ENCODE measurements at regions not wholly inside any gene's neighbourhood (a gene's known extent, or its start where the extent isn't known, plus 50 kb on each side); places are given as distances from the start of the nearest gene placed in this dataset.

DNA sequence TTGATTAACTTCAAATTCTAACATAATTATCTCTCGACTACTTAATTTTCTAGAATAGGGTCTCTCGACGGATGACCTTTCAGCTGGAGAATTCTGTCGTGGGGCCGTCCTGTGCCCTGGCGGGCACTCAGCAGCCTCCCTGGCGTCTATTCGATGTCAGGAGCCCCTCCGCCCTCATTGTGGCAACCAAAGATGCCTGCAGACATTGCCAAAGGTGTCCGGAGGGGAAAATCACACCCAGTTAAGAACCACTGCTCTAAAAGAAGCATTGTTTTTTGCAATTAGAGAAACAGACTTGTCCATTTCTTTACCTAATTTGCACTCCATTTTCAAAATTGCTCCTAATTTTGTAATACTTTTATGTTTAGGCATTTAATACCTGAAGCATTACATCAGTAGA lies 79.2 kb upstream of the ARHGEF7 start:
- no peak for FAIRE-seq
- DNase-seq (ENCODE audit: insufficient read length), result no peak
- TF ChIP-seq POLR2A (IDR thresholded peaks at IDR 0.05; ENCODE audit: low read depth, low read length), result no peak
- no peak for TF ChIP-seq POLR2AphosphoS5 (IDR thresholded peaks at IDR 0.05; ENCODE audit: low read depth, low read length)
- TF ChIP-seq TAF1 (IDR thresholded peaks at IDR 0.05; ENCODE audit: borderline replicate concordance, low read depth, low read length), result no peak

DNA sequence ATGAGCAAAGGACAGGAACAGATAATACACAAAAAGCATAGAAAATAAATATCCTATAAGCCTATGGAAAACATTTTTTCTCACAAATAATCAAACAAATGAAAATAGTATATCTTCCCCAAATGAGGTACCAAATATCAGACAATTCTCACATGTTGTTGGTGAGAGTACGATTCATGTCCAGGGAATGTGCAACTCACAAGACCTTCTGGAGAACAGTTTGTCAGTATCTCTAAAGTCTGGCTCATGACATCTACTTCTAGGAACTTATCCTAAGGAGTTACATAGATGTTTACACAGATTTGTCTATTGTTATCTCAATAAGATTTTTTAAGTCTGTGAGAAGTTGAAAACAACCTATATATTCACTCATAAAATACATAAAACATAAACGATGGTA lies 80.3 kb upstream of the ARHGEF7 start:
- no peak for TF ChIP-seq POLR2A (IDR thresholded peaks at IDR 0.05; ENCODE audit: low read depth, low read length)
- TF ChIP-seq POLR2AphosphoS5 (IDR thresholded peaks at IDR 0.05; ENCODE audit: low read depth, low read length), result no peak
- no peak for TF ChIP-seq TAF1 (IDR thresholded peaks at IDR 0.05; ENCODE audit: borderline replicate concordance, low read depth, low read length)
- DNase-seq (ENCODE audit: insufficient read length), result no peak
- no peak for FAIRE-seq

DNA sequence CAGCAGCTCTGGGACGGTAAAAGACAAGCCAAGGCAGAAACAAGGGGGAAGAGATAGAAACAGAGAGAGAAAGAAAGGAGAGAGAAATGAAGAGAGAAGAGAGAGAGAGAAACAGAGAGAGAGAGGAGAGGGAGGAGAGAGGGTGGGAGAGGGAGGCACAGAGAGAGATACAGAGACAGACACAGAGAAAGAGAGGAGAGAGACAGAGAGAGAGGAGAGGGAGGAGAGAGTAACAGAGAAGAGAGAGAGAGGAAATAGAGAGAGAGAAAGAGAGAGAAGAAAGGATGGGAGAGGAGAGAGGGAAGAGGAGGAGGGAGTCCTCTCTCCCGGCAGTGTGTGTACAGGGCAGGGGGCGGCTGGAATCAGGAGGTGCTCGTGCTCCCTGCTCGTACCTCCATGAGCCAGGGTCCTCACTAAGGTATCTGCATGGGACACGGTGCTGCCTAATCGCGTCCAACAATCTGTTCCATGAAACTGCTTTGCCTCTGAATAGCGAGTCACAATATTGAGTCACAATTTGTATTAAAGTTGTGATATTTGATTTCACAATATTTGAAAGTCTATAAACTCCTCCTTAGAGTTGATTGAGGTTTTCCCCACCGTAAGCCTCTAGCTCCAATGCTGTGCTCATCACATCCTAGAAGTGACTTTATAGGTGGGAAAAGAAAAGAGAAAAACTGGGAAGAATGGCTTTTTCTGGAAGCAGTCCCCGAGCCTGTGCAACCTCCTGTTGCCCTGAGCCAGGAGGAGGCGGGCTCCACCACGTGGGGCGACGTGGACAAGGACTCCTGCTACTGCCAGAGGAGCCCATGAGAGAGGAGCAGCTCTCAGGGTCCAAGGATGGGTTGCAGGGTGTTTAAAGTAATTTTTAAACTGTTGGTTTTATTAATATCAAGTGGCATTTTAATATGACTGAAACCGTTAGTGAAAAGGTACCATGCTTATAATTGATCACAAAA lies 81.7 kb upstream of the ARHGEF7 start:
- no peak for DNase-seq (ENCODE audit: insufficient read length)
- no peak for TF ChIP-seq TAF1 (IDR thresholded peaks at IDR 0.05; ENCODE audit: borderline replicate concordance, low read depth, low read length)
- TF ChIP-seq POLR2AphosphoS5 (IDR thresholded peaks at IDR 0.05; ENCODE audit: low read depth, low read length), result no peak
- no peak for TF ChIP-seq POLR2A (IDR thresholded peaks at IDR 0.05; ENCODE audit: low read depth, low read length)
- no peak for FAIRE-seq

DNA sequence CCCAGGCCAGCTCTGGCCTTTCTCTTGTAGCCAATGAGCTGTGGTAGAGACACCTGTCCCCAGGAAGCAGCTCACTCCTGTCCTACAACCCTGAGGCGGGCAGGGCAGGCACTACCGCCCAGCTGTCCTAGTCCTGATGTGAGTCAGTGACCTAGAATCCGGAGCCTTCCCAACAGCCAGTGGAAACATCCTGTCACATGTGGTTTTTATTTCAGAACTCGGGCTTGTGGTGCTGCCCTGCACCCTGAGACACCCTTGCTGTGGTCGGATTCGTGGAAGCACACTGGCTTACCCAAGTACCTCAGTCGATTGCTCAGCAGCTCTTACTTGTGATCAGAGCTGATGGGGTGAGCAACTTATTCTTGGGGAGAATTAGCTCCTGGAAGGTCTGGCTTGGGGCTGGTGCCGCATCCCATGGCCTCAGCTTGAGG lies 83.6 kb upstream of the ARHGEF7 start:
- TF ChIP-seq POLR2A (IDR thresholded peaks at IDR 0.05; ENCODE audit: low read depth, low read length) (no peak), TAF1 (IDR thresholded peaks at IDR 0.05; ENCODE audit: borderline replicate concordance, low read depth, low read length) (no peak), POLR2AphosphoS5 (IDR thresholded peaks at IDR 0.05; ENCODE audit: low read depth, low read length) (no peak)
- DNase-seq (ENCODE audit: insufficient read length), result no peak
- no peak for FAIRE-seq

DNA sequence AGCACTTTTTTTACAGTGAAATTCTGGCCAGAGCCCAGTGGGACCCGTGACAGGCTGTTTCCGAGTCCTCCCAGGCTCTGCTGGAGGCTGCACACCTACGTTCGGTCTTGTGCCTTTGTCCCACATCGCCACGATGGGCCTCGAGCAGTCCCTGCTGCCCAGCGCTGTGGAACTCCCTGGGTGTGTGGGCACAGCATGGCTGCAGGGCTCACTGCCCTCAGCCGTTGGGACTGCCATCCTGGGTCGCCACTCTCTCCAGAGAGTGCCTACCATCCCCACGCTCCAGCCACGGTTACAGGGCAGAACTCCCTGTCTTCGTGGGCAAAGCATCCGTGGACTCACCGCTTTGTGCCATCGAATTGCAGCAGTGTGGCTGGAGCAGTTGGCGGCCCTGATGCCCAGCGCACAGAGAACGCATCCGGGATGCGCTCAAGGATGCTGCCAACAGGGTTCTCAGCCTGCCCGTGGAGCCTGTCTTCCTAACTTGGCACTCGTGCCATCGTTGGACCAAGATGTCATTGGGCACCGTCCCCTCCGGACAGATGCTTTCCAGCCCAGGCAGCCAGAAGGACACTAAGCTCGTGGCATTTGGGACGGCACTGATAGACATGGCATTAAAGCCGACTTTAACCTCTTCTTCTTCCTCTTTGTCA lies 85.0 kb upstream of the ARHGEF7 start:
- FAIRE-seq (no peak), DNase-seq (ENCODE audit: insufficient read length) (no peak)
- no peak for TF ChIP-seq TAF1 (IDR thresholded peaks at IDR 0.05; ENCODE audit: borderline replicate concordance, low read depth, low read length)
- TF ChIP-seq POLR2A (IDR thresholded peaks at IDR 0.05; ENCODE audit: low read depth, low read length), result no peak
- no peak for TF ChIP-seq POLR2AphosphoS5 (IDR thresholded peaks at IDR 0.05; ENCODE audit: low read depth, low read length)

DNA sequence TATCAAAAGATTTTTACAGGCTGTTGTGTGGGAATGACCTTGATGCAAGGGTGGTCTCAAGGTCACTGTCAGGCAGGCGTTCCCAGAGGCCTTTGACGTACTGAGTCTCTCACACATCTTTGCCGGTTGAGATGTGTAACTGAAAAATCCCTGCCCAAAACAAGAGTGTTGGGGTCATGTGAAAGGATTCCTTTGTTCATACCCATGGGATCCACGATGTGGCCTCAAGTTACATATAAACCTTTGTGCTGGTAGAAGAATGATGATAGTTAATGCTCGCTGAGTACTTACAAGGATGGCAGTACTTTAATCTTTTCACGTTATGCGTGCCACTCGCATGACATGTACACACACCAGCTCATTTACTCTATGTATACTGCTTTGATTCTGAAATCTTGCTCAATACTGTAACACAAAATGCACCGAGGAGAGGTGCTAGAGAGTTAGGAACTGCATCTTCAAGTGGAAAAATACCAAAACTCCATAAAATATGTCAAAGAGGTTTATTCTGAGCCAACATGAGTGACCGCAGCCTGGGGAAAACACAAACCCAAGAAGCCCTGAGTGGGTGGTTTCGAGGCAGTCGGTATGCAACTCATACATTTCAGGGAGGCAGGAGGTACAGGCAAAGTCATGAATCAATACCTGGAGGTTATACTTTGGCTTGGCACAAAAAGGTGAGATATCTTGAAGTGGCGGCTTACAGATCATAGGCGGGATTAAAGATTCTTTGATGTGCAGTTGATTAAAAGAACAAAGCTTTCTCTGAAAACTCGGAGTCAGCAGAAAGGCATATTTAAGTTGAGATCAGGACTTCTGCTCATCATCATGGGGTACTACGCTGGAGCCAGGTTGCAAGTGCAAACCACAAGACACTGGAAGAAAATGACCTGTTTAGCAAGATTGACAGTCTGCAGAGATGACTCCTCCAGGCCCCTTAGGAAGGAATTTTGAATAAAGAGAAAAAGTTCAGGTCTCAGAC lies 87.4 kb upstream of the ARHGEF7 start:
- FAIRE-seq (no peak), DNase-seq (ENCODE audit: insufficient read length) (no peak)
- TF ChIP-seq POLR2AphosphoS5 (IDR thresholded peaks at IDR 0.05; ENCODE audit: low read depth, low read length) (no peak), POLR2A (IDR thresholded peaks at IDR 0.05; ENCODE audit: low read depth, low read length) (no peak), TAF1 (IDR thresholded peaks at IDR 0.05; ENCODE audit: borderline replicate concordance, low read depth, low read length) (no peak)

DNA sequence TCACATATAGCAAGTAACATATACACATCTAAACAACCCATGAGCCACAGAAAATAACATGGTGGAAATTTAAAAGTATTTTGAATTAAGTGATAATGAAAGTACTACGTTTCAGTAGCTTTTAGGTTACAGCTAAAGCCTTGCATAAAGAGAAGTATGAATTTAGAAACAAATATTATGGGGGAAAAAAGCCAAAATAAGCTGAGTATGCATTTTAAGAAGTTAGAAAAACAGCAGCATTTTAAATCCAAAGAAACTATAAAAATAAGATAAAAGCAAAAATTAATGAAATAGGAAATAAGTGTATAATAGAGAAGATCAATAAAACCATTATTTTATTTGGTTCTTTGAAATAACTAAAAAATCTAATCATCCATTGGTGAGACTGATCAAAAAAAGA lies 89.8 kb upstream of the ARHGEF7 start:
- DNase-seq (ENCODE audit: insufficient read length) (no peak), FAIRE-seq (no peak)
- TF ChIP-seq POLR2A (IDR thresholded peaks at IDR 0.05; ENCODE audit: low read depth, low read length), result no peak
- no peak for TF ChIP-seq POLR2AphosphoS5 (IDR thresholded peaks at IDR 0.05; ENCODE audit: low read depth, low read length)
- no peak for TF ChIP-seq TAF1 (IDR thresholded peaks at IDR 0.05; ENCODE audit: borderline replicate concordance, low read depth, low read length)

DNA sequence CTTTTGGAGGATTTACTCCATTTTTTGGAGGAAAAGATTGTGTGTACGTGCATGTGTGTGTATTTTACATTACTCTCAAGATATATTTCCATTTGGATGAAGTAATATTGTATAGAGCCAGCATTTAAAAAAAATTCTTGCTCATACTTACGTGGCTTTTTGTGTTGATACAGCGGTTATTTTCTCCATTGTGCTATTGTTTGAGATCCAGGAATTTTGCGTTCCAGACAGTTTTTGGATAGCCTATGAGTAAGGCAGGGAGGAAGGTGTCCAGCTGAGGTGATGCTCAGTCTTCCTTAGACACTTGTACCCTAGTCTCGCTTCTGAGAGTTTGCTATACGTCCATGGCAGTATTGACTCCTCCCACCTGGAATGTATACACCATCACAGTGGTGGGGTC lies 92.2 kb upstream of the ARHGEF7 start:
- no peak for TF ChIP-seq POLR2A (IDR thresholded peaks at IDR 0.05; ENCODE audit: low read depth, low read length)
- TF ChIP-seq TAF1 (IDR thresholded peaks at IDR 0.05; ENCODE audit: borderline replicate concordance, low read depth, low read length), result no peak
- TF ChIP-seq POLR2AphosphoS5 (IDR thresholded peaks at IDR 0.05; ENCODE audit: low read depth, low read length), result no peak
- DNase-seq (ENCODE audit: insufficient read length) (no peak), FAIRE-seq (no peak)

DNA sequence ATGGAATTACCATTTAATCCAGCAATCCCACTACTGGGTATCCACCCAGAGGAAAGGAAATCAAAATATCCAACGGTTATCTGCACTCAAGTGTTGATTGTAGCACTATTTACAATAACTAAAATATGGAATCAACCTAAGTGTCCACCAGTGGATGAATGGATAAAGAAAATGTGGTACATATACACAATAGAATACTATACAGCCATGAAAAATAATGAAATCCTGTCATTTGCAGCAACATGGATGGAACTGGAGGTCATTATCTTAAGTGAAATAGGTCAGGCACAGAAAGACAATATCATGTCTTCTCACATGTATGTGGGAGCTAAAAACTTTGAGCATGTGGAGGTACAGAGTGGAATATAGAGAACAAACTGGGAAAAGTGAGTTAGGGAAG lies 92.9 kb upstream of the ARHGEF7 start:
- DNase-seq (ENCODE audit: insufficient read length), result no peak
- TF ChIP-seq POLR2A (IDR thresholded peaks at IDR 0.05; ENCODE audit: low read depth, low read length), result no peak
- no peak for TF ChIP-seq TAF1 (IDR thresholded peaks at IDR 0.05; ENCODE audit: borderline replicate concordance, low read depth, low read length)
- no peak for FAIRE-seq

DNA sequence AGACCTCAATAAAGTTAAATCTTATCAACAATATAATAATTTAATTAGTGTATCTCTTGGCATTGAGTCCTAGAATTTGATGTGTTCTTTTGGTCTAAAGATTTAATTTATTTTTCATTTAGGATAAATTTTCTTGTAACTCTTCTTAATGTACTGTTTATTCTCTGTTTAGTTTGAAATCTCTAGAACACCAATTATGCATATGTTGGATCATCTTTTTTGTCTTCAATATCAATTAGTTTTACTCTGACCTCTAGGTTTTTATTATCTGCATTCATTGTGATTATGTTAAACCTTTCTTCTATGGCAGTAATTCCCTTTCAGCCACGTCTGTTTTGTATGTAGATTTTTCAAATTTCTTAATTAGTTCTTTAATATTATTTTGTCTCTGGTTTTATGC lies 93.8 kb upstream of the ARHGEF7 start:
- DNase-seq (ENCODE audit: insufficient read length), result no peak
- TF ChIP-seq POLR2A (IDR thresholded peaks at IDR 0.05; ENCODE audit: low read depth, low read length) (no peak), POLR2AphosphoS5 (IDR thresholded peaks at IDR 0.05; ENCODE audit: low read depth, low read length) (no peak), TAF1 (IDR thresholded peaks at IDR 0.05; ENCODE audit: borderline replicate concordance, low read depth, low read length) (no peak)
- no peak for FAIRE-seq

DNA sequence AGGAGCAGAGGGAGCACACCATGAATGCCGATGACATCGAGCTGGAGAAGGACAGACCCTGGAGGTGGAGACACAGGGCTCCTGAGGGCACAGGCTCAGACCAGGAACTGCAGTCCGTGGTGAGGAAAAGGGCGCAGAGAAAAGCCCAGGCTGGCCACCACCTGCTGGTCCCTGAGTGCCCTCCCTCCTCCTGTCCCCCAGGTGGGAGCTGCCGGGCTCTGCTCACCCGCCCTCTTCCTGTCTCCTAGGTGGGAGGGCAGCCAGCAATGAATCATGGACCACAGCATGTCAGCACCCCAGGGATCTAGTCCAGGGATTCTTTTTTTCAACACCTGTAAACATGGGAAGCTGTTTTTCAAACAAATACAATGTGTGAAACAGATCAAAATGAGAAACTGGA lies 94.6 kb upstream of the ARHGEF7 start:
- TF ChIP-seq POLR2AphosphoS5 (IDR thresholded peaks at IDR 0.05; ENCODE audit: low read depth, low read length) (no peak), POLR2A (IDR thresholded peaks at IDR 0.05; ENCODE audit: low read depth, low read length) (no peak), TAF1 (IDR thresholded peaks at IDR 0.05; ENCODE audit: borderline replicate concordance, low read depth, low read length) (no peak)
- FAIRE-seq, result no peak
- no peak for DNase-seq (ENCODE audit: insufficient read length)
